MM.1S (cell line): ENCODE measurements at regions not wholly inside any gene's neighbourhood (a gene's known extent, or its start where the extent isn't known, plus 50 kb on each side); places are given as distances from the start of the nearest gene placed in this dataset.

ENCODE experiments used
- EZH2 ChIP-seq: fragments of 300-600 bp; sonication (generic); optimal IDR thresholded peaks from 2 replicates; pipeline ENCODE3; 2017; ENCODE audit warnings: low read depth, mild to moderate bottlenecking, antibody characterized with exemption, low read length, mixed read lengths
- EZH2phosphoT487 ChIP-seq: fragments of 300-600 bp; sonication (generic); IDR thresholded peaks from 2 replicates; pipeline ENCODE4 v1.6.1; 2018; ENCODE audit warnings: antibody characterized with exemption, low read length
- TF ChIP-seq, protein P1 (sequence below): fragments of 300-600 bp; sonication (generic); IDR thresholded peaks from 2 replicates; pipeline ENCODE4 v1.5.1; 2016; ENCODE audit warnings: antibody characterized with exemption, low read length, mixed read lengths

GRCh38 chr10:130835068-130835467, 476.5 kb downstream of the TCERG1L start:
- TF ChIP-seq, protein P1, sequence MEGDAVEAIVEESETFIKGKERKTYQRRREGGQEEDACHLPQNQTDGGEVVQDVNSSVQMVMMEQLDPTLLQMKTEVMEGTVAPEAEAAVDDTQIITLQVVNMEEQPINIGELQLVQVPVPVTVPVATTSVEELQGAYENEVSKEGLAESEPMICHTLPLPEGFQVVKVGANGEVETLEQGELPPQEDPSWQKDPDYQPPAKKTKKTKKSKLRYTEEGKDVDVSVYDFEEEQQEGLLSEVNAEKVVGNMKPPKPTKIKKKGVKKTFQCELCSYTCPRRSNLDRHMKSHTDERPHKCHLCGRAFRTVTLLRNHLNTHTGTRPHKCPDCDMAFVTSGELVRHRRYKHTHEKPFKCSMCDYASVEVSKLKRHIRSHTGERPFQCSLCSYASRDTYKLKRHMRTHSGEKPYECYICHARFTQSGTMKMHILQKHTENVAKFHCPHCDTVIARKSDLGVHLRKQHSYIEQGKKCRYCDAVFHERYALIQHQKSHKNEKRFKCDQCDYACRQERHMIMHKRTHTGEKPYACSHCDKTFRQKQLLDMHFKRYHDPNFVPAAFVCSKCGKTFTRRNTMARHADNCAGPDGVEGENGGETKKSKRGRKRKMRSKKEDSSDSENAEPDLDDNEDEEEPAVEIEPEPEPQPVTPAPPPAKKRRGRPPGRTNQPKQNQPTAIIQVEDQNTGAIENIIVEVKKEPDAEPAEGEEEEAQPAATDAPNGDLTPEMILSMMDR: no peak
- no peak for TF ChIP-seq EZH2
- no peak for TF ChIP-seq EZH2phosphoT487
